HG03442 (cell line): ENCODE measurements at regions not wholly inside any gene's neighbourhood (a gene's known extent, or its start where the extent isn't known, plus 50 kb on each side); places are given as distances from the start of the nearest gene placed in this dataset.
"Not testable (repeated sequence)": the region's sequence is repeated elsewhere in the genome, so short reads cannot be mapped to it uniquely, and the experiment has no call there.

ENCODE experiments used
- ATAC-seq: cut with Tn5 transposase; IDR thresholded peaks from one replicate; pipeline ENCODE4 v1.9.1; 2021; ENCODE audit warnings: mild to moderate bottlenecking, moderate library complexity; ENCODE audit not compliant: unreplicated experiment

DNA sequence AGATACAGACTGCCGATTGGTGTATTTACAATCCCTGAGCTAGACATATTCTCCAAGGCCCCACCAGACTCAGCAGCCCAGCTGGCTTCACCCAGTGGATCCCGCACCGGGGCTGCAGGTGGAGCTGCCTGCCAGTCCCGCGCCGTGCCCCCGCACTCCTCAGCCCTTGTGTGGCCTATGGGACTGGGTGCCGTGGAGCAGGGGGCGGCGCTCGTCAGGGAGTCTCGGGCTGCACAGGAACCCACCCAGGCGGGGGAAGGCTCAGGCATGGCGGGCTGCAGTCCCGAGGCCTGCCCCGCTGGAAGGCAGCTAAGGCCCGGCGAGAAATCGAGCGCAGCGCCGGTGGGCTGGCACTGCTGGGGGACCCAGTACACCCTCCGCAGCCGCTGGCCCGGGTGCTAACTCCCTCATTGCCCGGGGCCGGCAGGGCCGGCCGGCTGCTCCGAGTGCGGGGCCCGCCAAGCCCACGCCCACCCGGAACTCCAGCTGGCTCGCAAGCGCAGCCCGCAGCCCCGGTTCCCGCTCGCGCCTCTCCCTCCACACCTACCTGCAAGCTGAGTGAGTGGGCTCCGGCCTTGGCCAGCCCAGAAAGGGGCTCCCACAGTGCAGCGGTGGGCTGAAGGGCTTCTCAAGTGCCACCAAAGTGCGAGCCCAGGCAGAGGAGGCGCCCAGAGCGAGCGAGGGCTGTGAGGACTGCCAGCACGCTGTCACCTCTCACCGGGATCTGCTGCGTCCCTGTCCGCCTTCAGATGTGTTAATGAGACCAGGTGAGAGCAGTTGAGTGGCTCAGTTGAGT is 137.8 kb upstream of the LCORL start:
- ATAC-seq: not testable (repeated sequence)

DNA sequence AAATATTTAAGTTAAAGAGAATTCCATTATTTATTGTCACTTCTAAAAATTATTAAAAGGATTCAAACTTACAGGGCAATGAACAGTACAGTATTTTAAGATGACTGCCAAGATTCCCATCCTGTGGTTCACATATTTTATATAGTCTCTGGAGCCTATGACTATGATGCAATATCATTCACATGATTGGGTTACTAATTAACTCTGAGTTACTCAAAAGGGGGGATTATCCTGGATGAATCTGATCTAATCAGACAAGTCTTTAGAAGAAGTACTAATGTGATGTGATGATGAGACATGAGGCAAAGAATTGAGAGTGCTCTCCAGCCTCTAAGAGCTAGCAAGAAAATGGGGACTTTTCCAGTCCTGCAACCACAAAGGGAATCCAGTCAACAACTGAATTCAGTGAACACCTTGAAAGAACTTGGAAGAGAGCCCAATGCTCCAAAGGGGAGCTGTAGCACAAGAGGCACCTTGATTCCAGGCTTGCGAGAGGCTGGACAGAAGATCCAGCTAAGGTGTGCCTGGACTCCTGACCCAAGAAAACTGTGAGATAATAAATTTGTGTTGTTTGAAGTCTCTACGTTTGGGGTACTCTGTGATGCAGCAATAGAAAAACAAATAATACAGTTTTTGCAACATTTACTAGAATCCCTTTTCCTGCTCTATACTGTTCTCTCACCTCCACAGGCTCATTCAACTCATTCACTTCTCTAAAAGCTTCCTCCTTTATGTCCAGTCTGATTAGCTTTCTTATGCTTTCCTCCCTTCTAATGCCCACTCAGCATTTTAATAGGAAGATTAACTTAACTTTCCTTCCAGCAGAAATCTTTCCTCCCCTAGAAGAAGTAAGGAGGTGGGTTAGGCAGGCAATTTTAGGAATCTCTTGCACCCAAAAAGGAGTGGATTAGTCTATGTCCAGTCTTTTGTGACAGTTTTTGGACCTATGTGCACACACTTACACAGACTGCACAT is 133.8 kb upstream of the LCORL start:
- ATAC-seq: no peak

DNA sequence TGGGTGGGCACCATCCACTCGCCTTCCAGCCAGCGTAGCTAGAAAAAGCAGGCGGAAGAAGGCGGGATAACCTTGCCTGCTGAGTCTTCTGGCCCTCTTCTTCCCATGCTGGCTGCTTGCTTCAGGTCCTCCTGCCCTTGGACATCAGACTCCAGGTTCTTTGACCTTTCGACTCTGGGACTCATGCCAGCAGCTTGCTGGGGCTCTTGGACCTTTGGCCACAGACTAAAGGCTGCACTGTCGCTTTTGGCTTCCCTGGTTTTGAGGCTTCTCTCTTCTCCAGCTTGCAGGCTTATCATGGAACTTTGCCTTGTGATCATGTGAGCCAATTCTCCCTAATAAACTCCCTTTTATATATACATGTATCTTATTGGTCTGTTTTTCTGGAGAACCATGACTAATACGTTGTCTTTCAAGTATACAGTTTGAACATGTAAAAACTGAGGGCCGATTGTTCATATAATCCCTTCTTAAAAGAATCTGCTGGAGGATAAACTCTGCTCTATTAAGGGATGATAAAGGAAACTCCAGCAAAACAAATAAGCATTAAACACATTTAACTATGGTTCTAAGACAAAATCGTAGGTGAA is 116.6 kb upstream of the LCORL start:
- no peak for ATAC-seq

DNA sequence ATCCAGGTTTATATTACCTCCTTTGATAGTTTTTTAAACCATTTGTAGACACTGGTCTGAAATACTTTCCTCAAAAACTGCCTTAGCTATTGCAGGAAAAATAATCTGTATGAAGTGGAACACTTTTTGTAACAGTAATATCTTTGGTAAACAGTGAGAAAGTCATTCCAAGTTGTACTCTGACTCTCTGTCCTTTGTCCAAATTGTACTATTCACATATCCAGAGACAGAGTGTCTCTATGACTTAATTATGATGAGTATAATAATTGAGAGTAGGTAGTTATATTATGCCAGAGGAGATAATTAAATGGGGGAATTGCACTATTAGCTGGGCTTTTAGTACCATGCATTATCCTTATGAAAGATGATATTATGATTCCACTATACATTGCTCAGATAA is 112.6 kb upstream of the LCORL start:
- no peak for ATAC-seq

DNA sequence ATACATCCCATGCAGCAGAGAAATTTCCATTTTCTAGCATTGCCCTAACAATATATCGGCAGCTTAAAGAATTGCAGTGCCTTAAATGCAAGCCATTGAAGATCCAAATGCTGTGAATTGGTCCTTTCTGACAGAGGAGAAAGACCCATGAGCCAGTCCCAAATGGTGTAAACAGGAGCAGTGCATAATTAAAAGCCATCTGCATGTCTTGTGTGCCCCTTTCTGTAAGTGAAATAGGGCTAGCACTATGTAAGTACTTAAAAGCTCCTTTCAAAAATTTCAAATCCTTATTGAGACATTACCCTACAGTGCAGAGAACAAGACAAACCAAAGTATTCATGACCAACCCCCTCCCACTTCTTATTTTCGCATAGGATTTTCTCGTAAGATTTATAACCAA is 108.7 kb upstream of the LCORL start:
- no peak for ATAC-seq

DNA sequence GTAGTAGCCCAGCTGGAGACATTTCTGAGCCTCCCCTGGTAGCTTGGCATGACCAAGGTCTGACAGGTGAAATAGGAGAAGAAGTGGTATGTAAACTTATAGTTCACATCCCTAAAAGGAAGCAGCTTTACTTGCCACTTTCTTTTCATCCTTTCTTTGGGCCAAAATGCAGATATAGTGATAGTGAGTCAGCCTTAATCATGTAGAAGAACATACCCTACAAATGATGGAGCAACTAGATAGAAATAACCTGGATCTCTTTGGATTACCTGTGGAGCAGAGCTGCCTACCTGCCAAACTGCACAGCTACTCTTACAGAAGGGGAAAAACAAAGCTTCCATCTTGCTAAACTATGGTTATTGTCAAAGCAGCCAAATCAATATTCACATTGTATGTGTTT is 106.7 kb upstream of the LCORL start:
- no peak for ATAC-seq

DNA sequence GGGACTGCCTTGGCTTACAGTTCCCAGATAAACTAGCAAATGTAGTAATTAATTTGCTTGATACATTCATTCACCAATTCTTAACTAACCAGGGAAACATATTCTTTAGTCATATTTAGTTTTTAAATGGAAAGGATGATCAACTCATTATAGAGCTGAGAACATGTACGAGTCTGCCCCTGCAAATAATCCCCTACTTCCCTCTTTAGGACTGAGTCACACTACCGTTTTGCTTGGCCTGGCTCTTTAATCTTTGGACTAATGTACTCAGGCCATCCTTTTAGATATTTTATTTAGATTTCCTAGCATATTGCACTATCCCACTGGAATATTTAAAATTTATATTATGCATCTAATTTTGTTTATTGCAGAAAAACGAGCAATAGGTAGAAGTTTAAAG is 105.5 kb upstream of the LCORL start:
- ATAC-seq: no peak

DNA sequence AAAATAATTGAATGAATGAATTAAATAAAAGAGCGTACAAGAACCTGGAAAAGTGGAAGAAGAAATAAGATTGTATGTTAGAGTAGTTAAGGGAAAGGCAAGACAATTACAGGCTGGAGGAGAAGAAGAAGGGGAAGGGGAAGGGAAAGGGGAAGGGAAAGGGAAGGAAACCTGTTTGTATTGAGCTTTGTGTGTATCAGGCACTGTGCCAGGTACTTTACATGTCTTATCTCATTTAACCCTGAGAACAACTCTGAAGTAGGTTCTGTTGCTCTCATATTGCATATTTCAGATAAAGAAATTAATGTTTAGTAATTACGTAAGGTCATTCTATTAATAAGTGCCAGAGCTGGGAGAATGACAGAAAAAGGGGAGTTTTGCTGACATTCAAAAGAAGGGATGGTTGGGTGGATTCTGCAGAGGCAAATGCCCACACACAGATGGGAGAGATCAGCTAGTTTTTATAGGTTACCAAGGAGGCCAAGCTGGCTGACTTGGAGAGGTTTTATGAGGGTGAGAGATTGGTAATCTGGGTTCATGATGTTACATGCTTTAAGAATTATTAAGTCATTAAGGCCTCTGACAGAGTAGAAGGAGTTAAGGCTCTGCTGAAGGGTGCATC is 92.3 kb upstream of the LCORL start:
- ATAC-seq: no peak

DNA sequence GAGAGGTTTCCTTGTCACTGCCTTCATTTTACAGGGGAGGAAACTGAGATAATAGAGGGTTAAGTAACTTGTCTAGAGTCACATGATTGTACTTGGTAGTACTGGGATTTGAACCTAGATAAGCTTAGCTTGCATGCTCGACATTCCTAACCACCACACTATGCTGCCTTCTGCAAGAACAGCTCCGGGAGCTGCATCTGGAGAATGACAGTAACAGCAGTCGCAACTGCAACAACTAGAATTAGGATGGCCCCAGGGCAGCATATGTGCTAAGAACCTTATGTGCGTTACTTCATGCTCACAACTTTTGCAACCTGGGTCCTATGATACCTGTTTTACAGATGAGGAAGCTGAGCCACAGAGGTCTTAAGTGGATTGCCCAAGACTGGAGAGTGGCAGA is 89.5 kb upstream of the LCORL start:
- no peak for ATAC-seq

DNA sequence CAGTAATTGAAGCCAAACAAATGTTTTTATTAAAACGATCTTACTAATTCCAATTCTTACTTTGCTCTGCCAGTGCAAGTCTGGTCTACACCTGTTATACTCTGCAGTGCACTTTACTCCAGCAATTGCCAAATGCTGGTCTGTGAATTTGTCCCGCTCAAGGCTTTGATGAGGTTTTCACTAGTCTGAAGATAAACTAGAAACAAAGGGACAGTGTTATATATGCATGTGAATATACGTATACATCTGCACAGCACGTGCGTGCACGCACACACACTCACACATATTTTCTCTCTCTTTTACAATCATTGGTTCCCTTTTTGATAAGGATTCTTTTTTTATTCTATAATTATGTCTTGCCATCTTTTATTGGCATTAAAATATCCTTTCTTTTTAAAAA is 88.5 kb upstream of the LCORL start:
- ATAC-seq: no peak

DNA sequence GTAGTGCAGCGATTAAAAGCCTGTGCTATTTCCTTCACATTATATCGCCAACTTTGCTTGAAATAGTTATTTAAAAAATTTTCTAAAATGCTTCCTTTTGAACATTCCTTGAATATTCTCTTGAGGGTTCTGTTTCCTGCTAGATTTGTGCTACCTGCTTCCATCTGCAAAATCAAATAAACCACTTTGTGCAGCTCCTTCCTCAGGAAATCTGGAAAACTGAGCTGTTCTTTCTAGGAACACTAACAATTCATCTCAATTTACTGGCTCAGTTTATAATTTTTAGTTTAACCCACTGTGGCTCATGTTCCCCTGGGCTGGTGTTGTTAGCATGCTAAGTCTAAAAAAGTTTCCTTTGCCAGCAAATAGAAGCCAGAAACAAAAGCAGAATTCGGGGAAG is 88.1 kb upstream of the LCORL start:
- ATAC-seq: no peak

DNA sequence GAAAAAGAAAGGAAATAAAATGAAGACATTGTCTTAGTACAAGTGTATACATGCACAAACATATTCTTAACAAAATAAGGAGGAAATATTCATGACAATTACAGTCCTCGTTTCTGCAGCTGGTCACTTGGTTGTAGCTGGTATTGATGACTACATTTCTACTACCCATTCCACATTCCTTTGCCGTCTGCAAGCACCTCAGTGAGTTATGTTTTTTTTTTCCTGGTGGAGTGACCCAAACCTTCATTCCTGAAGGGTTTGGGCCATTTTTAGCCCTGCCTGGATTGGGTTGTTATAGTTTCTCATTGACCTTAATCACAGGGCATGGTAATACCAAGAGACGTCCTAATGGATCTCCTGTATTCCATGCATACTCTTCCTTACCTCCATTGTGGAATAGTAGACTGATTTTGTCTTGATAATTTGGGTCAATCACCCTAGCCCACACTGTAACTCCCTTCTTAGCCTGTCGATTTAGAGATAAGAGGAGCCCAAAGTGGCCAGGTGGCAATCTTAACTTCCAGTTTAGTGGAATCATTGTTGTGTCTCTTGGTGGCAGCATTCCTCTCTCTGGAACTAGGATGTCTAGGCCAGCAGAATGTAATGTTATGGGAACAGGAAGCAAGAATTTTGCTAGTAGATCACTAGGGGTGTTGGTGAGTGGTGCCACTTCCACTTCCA is 86.4 kb upstream of the LCORL start:
- ATAC-seq: not testable (repeated sequence)

DNA sequence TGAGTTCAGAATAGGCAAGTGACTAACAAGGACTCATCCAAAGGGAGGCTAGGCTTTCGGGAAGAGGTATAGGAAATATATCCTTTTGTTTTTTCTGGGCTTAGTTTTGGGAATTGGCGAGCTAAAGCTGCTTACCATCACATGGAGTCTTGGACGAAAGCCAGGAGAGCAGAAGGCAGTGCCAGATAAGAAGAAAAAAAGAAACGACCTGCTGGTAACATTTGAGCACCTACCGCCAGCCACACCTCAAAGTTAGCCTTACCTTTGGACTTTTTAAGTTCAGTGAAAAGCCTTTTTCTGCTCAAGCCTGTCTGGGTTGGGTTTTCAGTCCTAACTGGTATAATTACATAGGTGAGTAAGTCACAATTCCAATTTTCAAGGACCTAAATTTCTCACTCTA is 85.1 kb upstream of the LCORL start:
- ATAC-seq: no peak

DNA sequence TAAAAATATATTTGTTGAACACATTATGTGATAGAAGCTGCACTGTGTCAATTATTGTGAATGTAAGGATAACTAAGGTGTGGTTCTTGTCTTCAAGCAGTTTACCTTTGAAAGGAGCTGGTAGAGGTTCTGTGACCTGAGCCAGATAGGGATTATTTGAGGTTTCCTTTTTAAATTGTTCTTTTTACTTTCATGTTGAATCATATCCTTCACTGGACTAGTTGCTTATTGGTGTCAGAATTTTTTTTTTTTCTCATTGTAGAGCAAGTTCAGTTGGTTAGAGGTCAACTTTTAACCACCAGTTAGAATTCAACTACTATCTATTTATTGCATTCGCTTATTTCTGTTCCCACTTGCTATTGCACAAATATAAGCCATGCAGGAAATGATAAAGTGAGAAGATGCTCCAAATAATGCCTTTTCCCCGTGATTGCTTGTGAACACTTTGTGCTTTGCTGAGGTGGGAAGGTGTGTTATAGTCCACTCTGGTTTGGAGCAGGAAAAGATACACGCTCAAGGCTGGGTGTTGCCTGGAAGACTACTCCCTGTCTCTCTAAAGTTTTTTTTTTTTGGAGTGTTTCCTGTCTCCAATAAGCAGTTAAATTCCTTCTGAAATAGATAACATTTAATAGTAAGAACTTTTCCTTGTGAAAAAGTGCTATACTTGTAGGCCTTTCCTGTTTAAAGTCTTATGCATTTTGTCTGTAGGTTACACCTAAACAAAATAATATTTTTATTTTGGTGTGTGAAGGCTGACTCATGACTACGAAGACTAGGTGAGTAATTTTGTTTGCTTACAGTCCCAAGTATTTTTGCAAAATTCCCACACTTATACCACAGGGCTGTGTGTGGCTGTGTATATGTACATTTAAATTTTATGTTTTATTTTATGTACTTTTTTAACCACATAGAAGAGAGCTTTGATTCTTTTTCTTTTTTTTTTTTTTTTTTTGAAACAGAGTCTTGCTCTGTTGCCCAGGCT is 83.8 kb upstream of the LCORL start:
- peak; percentile 88 for ATAC-seq

DNA sequence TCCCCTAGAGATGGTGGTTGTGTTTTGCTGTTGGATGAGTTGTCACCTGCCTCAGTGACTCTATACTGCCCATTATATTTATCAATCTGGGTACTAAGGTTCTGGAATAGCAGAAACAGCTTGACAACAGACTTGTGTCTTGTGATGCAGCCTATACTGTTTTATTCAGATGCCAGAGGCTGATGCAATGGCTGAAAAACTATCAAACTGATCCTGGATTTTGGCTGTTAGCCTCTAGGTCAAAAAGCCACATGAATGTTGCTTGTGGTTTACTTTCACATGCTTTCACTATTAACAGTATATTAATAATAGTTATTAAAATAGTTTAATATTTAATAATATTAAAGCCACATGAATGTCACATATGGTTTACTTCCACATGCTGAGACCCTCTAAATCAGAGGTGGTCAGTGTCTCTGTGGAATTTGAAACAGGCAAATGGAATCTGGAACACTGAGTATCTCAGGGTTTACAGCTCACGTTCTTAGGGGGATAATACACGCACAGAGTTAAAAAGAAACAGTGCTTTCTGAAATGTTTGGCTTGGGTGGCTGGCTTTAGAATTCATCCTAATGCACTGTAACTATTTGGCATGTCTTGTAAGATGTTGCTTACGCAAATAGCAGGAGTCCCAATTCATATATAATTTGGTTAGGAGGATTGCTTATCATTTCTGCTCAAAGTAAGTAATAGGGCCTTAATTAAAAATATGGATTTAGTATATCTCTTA is 82.5 kb upstream of the LCORL start:
- ATAC-seq: no peak

DNA sequence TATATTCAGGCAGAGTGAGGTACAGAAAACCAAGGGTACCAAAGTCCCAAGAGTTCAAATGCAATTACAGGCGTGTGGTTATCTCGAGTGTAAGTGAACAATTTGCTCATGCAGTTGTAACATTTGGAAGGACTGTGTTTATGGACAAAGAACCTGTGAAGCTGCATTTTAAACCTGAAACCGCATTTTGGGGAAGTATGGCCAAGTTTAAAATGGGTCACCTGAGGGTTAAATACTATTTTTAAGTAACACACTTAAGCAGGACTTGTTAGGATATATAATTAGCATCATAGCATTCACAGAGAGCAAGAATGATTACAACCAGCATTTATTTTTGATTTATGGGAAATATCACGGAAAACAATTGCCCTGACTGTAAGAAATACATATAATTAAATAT is 79.1 kb upstream of the LCORL start:
- ATAC-seq: peak; percentile 39

DNA sequence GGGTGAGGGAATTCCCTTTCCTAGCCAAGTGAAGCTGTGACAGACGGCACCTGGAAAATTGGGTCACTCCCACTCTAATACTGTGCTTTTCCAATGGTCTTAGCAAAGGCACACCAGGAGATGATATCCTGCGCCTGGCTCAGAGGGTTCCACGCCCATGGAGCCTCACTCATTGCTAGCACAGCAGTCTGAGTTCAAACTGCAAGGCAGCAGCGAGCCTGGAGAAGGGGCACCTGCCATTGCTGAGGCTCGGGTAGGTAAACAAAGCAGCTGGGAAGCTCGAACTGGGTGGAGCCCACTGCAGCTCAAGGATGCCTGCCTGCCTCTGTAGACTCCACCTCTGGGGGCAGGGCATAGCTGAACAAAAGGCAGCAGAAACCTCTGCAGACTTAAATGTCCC is 68.9 kb upstream of the LCORL start:
- ATAC-seq: not testable (repeated sequence)

DNA sequence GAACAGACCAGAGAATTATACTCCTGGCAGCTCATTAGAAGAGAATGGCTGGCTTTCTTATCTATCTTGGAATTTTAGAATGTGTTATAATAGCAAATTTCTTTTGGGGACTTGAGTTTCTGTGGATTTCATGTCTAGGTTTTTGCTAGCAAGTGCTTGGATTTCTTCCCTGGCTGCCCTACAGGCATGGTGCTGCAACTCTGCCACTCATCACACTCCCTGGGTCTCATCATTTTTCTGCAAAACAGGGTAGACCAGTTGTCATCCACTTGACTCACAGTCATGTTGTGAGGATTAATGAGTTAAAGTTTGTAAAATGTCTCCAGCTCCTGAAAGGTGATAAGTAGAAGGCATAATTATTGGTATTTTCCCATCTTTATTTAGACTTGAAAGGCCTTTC is 60.7 kb upstream of the LCORL start:
- ATAC-seq: no peak

DNA sequence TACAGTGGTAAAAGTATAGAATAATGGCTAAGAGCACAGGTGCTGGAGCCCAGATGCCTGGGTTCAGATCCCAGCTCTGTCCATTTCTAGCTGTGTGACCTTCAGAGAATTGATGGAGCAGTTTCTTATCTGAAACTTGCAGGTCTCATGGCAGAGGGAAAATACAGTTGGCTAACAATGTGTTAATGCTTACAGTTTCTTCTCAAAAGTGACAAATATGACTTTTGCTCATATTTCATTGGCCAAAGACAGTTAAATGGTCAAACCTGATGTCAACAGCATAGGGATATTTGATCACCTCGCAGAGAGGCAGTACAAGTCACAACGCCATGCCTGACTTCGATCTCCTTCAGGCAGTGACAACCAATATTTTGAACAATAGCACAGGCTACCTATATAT is 60.2 kb upstream of the LCORL start:
- no peak for ATAC-seq
